ENCODE measurements at regions not wholly inside any gene's neighbourhood (a gene's known extent, or its start where the extent isn't known, plus 50 kb on each side); places are given as distances from the start of the nearest gene placed in this dataset.

DNA sequence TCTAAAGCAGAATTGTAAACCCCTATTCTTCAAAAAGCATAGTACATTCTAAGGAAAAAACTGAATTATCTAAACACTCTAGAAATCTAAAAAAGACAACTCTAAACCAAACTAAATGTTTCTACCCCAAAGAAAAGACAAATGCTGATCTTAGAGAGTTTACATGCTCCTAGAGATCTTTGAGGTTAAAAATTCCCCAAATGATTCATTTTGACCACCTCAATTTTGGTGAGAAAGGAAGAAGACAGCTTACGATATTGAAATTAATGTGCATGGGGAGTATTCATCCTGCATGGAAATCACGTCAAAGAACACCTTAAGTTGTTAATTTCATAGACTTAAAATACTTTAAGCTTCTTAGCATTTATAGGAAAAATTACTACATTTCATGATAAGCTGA, 377.8 kb upstream of the RUNX1 start:
- TF ChIP-seq, protein P1, sequence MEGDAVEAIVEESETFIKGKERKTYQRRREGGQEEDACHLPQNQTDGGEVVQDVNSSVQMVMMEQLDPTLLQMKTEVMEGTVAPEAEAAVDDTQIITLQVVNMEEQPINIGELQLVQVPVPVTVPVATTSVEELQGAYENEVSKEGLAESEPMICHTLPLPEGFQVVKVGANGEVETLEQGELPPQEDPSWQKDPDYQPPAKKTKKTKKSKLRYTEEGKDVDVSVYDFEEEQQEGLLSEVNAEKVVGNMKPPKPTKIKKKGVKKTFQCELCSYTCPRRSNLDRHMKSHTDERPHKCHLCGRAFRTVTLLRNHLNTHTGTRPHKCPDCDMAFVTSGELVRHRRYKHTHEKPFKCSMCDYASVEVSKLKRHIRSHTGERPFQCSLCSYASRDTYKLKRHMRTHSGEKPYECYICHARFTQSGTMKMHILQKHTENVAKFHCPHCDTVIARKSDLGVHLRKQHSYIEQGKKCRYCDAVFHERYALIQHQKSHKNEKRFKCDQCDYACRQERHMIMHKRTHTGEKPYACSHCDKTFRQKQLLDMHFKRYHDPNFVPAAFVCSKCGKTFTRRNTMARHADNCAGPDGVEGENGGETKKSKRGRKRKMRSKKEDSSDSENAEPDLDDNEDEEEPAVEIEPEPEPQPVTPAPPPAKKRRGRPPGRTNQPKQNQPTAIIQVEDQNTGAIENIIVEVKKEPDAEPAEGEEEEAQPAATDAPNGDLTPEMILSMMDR (IDR thresholded peaks at IDR 0.05 in 8 of 11, conservative IDR thresholded peaks at IDR 0.05 in 3 of 11), result no peak
- TF ChIP-seq POLR2AphosphoS5 (IDR thresholded peaks at IDR 0.05) (no peak), POLR2A (IDR thresholded peaks at IDR 0.05) (no peak)

All from spleen (tissue), 7 donors.